NAMALWA (cell line): ENCODE measurements at regions not wholly inside any gene's neighbourhood (a gene's known extent, or its start where the extent isn't known, plus 50 kb on each side); places are given as distances from the start of the nearest gene placed in this dataset.
"Not testable (repeated sequence)": the region's sequence is repeated elsewhere in the genome, so short reads cannot be mapped to it uniquely, and the experiment has no call there.

Experiments used
- DNase-seq: peaks from one replicate; pipeline ENCODE4 v3.0.0-alpha.2; 2015; ENCODE audit warnings: low spot score

- DNase-seq, result no peak
Observed at GRCh38 chr3:87489892-87490291, 213.5 kb upstream of the POU1F1 start.

GRCh38 chr3:87488765-87489164 is 212.4 kb upstream of the POU1F1 start:
- DNase-seq, result no peak

- not testable (repeated sequence) for DNase-seq
Observed at GRCh38 chr3:87486635-87487034, 210.3 kb upstream of the POU1F1 start.

- no peak for DNase-seq
Observed at GRCh38 chr3:87486115-87486514, 209.7 kb upstream of the POU1F1 start.

- no peak for DNase-seq
Observed at GRCh38 chr3:87478716-87479115, 202.3 kb upstream of the POU1F1 start.

- DNase-seq, result no peak
Observed at GRCh38 chr3:87473944-87474343, 197.6 kb upstream of the POU1F1 start.

- no peak for DNase-seq
Observed at GRCh38 chr3:87468938-87469337, 192.6 kb upstream of the POU1F1 start.

GRCh38 chr3:87468235-87468634 is 191.9 kb upstream of the POU1F1 start:
- no peak for DNase-seq

- no peak for DNase-seq
Observed at GRCh38 chr3:87462228-87462627, 185.8 kb upstream of the POU1F1 start.

GRCh38 chr3:87461443-87461842 is 185.1 kb upstream of the POU1F1 start:
- no peak for DNase-seq

GRCh38 chr3:87461036-87461435 is 184.7 kb upstream of the POU1F1 start:
- DNase-seq, result no peak

- DNase-seq, result no peak
Observed at GRCh38 chr3:87448558-87448957, 172.2 kb upstream of the POU1F1 start.

GRCh38 chr3:87446849-87447387 is 170.5 kb upstream of the POU1F1 start:
- DNase-seq, result no peak

- no peak for DNase-seq
Observed at GRCh38 chr3:87442470-87442869, 166.1 kb upstream of the POU1F1 start.

GRCh38 chr3:87437765-87438164 is 161.4 kb upstream of the POU1F1 start:
- DNase-seq, result no peak

GRCh38 chr3:87436781-87437543 is 160.6 kb upstream of the POU1F1 start:
- no peak for DNase-seq

GRCh38 chr3:87435926-87436620 is 159.7 kb upstream of the POU1F1 start:
- DNase-seq, result no peak

- not testable (repeated sequence) for DNase-seq
Observed at GRCh38 chr3:87433445-87433844, 157.1 kb upstream of the POU1F1 start.

- DNase-seq, result no peak
Observed at GRCh38 chr3:87426918-87427317, 150.5 kb upstream of the POU1F1 start.

GRCh38 chr3:87425056-87425455 is 148.7 kb upstream of the POU1F1 start:
- DNase-seq, result no peak

GRCh38 chr3:87423336-87423735 is 147.0 kb upstream of the POU1F1 start:
- no peak for DNase-seq

- DNase-seq, result no peak
Observed at GRCh38 chr3:87422333-87422732, 145.9 kb upstream of the POU1F1 start.

- DNase-seq, result no peak
Observed at GRCh38 chr3:87420171-87420570, 143.8 kb upstream of the POU1F1 start.
